HEK293 (cell line): ENCODE measurements at regions not wholly inside any gene's neighbourhood (a gene's known extent, or its start where the extent isn't known, plus 50 kb on each side); places are given as distances from the start of the nearest gene placed in this dataset.

Source experiments
- MEIS1 ChIP-seq: sonication (generic); formaldehyde crosslinking; IDR thresholded peaks from 2 replicates; pipeline ENCODE4 v1.8.1; 2022; ENCODE audit warnings: missing genetic modification reagents, mild to moderate bottlenecking, borderline replicate concordance
- RBAK ChIP-seq: fragments of 450-650 bp; formaldehyde crosslinking; IDR thresholded peaks from 2 replicates; pipeline ENCODE4 v1.5.1; 2016; ENCODE audit warnings: missing biosample characterization, missing genetic modification characterization
- TCF7L2 ChIP-seq: IDR thresholded peaks from 2 replicates; pipeline ENCODE4 v1.6.1; 2011; ENCODE audit warnings: low read depth, mild to moderate bottlenecking, inconsistent platforms, low read length, moderate library complexity, borderline replicate concordance
- ZBTB8A ChIP-seq: fragments of 450-650 bp; formaldehyde crosslinking; IDR thresholded peaks from 2 replicates; pipeline ENCODE4 v1.5.1; 2016; ENCODE audit warnings: missing biosample characterization, missing genetic modification characterization
- ZNF23 ChIP-seq: fragments of 450-650 bp; formaldehyde crosslinking; IDR thresholded peaks from 2 replicates; pipeline ENCODE4 v1.5.1; 2016; ENCODE audit warnings: missing biosample characterization, missing genetic modification characterization, borderline replicate concordance
- ZNF311 ChIP-seq: fragments of 450-650 bp; formaldehyde crosslinking; IDR thresholded peaks from 2 replicates; pipeline ENCODE4 v1.5.1; 2017; ENCODE audit warnings: missing biosample characterization, missing genetic modification characterization, borderline replicate concordance
- TF ChIP-seq, protein P1 (sequence below): sonication (generic); formaldehyde crosslinking; IDR thresholded peaks from 2 replicates; pipeline ENCODE4 v1.8.1; 2022; ENCODE audit warnings: mild to moderate bottlenecking, moderate library complexity, missing genetic modification reagents
- TF ChIP-seq, protein P2 (sequence below): fragments of 450-650 bp; formaldehyde crosslinking; IDR thresholded peaks from 2 replicates; pipeline ENCODE4 v1.5.1; 2016; ENCODE audit warnings: missing biosample characterization, missing genetic modification characterization

GRCh38 chr18:78558101-78558810 lies 421.4 kb upstream of the SALL3 start:
- TF ChIP-seq ZBTB8A (tag by site-specific recombination) (no peak), RBAK (no peak), ZNF311 (tag by site-specific recombination) (no peak), MEIS1 (CRISPR knock-in tag) (no peak), TCF7L2 (no peak), ZNF23 (tag by site-specific recombination) (no peak)
- TF ChIP-seq, protein P1, sequence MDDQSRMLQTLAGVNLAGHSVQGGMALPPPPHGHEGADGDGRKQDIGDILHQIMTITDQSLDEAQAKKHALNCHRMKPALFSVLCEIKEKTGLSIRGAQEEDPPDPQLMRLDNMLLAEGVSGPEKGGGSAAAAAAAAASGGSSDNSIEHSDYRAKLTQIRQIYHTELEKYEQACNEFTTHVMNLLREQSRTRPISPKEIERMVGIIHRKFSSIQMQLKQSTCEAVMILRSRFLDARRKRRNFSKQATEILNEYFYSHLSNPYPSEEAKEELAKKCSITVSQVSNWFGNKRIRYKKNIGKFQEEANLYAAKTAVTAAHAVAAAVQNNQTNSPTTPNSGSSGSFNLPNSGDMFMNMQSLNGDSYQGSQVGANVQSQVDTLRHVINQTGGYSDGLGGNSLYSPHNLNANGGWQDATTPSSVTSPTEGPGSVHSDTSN (CRISPR knock-in tag), result no peak
- TF ChIP-seq, protein P2, sequence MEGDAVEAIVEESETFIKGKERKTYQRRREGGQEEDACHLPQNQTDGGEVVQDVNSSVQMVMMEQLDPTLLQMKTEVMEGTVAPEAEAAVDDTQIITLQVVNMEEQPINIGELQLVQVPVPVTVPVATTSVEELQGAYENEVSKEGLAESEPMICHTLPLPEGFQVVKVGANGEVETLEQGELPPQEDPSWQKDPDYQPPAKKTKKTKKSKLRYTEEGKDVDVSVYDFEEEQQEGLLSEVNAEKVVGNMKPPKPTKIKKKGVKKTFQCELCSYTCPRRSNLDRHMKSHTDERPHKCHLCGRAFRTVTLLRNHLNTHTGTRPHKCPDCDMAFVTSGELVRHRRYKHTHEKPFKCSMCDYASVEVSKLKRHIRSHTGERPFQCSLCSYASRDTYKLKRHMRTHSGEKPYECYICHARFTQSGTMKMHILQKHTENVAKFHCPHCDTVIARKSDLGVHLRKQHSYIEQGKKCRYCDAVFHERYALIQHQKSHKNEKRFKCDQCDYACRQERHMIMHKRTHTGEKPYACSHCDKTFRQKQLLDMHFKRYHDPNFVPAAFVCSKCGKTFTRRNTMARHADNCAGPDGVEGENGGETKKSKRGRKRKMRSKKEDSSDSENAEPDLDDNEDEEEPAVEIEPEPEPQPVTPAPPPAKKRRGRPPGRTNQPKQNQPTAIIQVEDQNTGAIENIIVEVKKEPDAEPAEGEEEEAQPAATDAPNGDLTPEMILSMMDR (tag by site-specific recombination), result no peak
